Peyer's patch (tissue), 4 donors: ENCODE measurements at regions not wholly inside any gene's neighbourhood (a gene's known extent, or its start where the extent isn't known, plus 50 kb on each side); places are given as distances from the start of the nearest gene placed in this dataset.

Experiments
- DNase-seq, 3 donors: peaks; one replicate each; pipeline ENCODE4 v3.0.0-alpha.2; 2017 to 2019
- H3K27ac ChIP-seq, 4 donors: fragments of 200-600 bp; sonication (generic); one replicate each; pipeline ENCODE4 v1.5.1; 2016 to 2019
- H3K27me3 ChIP-seq, 2 donors: fragments of 200-600 bp; sonication (generic); one replicate each; pipeline ENCODE4 v1.5.1; 2019
- H3K36me3 ChIP-seq, 3 donors: fragments of 200-600 bp; sonication (generic); one replicate each; pipeline ENCODE4 v1.5.1; 2016 to 2019
- H3K4me1 ChIP-seq, 4 donors: fragments of 200-600 bp; sonication (generic); one replicate each; pipeline ENCODE4 v1.5.1; 2016 to 2019
- H3K4me3 ChIP-seq, 4 donors: fragments of 200-600 bp; sonication (generic); 1 replicate in 3 of 4; 2 replicates in 1 of 4; pipeline ENCODE4 v1.5.1; 2016 to 2019; ENCODE audit warnings: mild to moderate bottlenecking in 1 of 4
- H3K9me3 ChIP-seq, 4 donors: fragments of 200-600 bp; sonication (generic); one replicate each; pipeline ENCODE4 v1.5.1; 2016 to 2019; ENCODE audit warnings: mild to moderate bottlenecking in 1 of 4
- POLR2A ChIP-seq, 2 donors: fragments of 450-650 bp; IDR thresholded peaks; one replicate each; pipeline ENCODE4 v1.5.1; 2017; ENCODE audit warnings: antibody characterized with exemption in 2 of 2, mild to moderate bottlenecking in 2 of 2, moderate library complexity in 2 of 2
- TF ChIP-seq, protein P1 (sequence below), 6 experiments: fragments of 450-650 bp in 4 of 6; fragments of 200-600 bp in 2 of 6; sonication (generic) in 1 of 6; IDR thresholded peaks; one replicate each; pipeline ENCODE4 v1.5.1; 2017 to 2019; ENCODE audit warnings: antibody characterized with exemption in 6 of 6, mild to moderate bottlenecking in 3 of 6, moderate library complexity in 1 of 6

GRCh38 chr11:45085646-45086501 lies 60.6 kb upstream of the PRDM11 start:
- no peaks in the 10 kb centered on the region for H3K9me3 ChIP-seq
- H3K27ac ChIP-seq = peak overlapping the region in 1 of 4 donors; percentile 1
- no peak for TF ChIP-seq POLR2A (IDR thresholded peaks at IDR 0.05)
- TF ChIP-seq, protein P1, sequence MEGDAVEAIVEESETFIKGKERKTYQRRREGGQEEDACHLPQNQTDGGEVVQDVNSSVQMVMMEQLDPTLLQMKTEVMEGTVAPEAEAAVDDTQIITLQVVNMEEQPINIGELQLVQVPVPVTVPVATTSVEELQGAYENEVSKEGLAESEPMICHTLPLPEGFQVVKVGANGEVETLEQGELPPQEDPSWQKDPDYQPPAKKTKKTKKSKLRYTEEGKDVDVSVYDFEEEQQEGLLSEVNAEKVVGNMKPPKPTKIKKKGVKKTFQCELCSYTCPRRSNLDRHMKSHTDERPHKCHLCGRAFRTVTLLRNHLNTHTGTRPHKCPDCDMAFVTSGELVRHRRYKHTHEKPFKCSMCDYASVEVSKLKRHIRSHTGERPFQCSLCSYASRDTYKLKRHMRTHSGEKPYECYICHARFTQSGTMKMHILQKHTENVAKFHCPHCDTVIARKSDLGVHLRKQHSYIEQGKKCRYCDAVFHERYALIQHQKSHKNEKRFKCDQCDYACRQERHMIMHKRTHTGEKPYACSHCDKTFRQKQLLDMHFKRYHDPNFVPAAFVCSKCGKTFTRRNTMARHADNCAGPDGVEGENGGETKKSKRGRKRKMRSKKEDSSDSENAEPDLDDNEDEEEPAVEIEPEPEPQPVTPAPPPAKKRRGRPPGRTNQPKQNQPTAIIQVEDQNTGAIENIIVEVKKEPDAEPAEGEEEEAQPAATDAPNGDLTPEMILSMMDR (IDR thresholded peaks at IDR 0.05) = no peak
- H3K4me1 ChIP-seq = peaks cover 0 to 21% (median 0%) of the 10 kb centered on the region in 4 donors
- DNase-seq = no peak
- no peaks in the 10 kb centered on the region for H3K36me3 ChIP-seq
- no peak overlapping the region for H3K4me3 ChIP-seq
- no peaks in the 10 kb centered on the region for H3K27me3 ChIP-seq

DNA sequence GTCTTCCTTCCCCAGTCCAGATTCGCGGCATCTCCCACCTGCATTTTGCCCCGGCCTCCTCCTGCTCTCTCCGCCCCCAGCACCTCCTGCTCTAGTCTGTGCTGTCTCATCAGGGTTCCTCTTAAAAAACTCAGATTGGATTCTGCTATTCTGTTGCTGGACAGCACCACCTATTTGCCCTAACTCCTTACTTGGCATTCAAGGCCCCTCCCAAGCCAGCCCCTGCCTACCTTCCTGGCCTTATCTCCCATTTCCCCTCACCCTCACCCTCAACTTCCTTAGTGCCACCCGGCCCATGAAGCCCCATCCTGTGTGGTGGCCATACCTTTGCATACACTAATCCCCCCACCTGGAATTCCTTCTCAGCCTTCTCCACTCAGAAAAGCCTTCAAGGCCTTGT lies 59.9 kb upstream of the PRDM11 start:
- Histone ChIP-seq H3K4me1 (peaks cover 0 to 22% (median 0%) of the 10 kb centered on the region in 4 donors), H3K27ac (peak overlapping the region in 2 of 4 donors; percentile 1 to 19), H3K9me3 (no peaks in the 10 kb centered on the region), H3K36me3 (no peaks in the 10 kb centered on the region), H3K4me3 (no peak overlapping the region), H3K27me3 (no peaks in the 10 kb centered on the region)
- no peak for TF ChIP-seq POLR2A (IDR thresholded peaks at IDR 0.05)
- TF ChIP-seq, protein P1 (IDR thresholded peaks at IDR 0.05) = no peak
- DNase-seq = no peak

DNA sequence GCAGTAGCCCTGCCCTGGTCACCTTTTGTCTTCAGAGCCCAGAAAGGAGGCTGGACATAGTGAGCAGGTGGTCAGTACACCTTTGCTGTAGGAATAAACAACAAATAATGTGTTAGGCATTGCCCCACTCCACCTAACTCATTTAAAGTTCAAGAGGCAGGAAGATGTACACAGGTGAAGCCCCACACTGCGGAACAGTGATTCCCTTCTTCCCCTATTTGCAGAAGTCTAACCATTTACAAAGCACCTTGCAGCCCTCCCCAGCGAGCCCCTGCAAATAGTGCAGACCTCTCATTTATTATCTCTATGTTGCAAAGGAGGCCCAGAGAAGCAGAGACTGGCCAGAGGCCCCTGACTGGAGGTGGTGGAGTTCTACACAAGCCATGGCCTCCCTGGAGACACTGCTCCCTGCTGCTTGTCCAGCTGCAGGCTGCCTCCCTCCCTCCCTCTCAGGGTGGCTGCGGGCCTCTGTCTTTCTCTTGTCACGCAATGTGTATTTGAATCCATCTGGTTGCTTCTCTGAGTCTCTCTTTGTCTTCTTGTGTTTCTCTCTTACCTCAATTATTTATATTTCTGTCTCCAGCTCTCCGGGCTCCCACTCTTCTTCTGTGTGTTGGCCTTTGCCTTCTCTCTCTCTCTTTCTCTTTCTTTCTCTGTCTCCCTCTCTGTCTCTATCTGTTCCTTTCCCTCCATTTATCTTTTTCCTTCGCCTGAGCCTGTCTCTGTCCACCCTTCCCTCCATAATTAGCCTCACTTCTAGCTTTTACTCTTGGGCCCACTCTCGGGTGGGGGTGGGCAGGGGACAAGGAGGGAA lies 59.1 kb upstream of the PRDM11 start:
- Histone ChIP-seq H3K36me3 (no peaks in the 10 kb centered on the region), H3K4me1 (peaks cover 0 to 29% (median 0%) of the 10 kb centered on the region in 4 donors), H3K4me3 (no peak overlapping the region), H3K27me3 (no peaks in the 10 kb centered on the region), H3K27ac (peak overlapping the region; percentile 32 to 66 (median 43)), H3K9me3 (no peaks in the 10 kb centered on the region)
- DNase-seq = no peak
- TF ChIP-seq, protein P1 (IDR thresholded peaks at IDR 0.05) = no peak
- TF ChIP-seq POLR2A (IDR thresholded peaks at IDR 0.05) = no peak

DNA sequence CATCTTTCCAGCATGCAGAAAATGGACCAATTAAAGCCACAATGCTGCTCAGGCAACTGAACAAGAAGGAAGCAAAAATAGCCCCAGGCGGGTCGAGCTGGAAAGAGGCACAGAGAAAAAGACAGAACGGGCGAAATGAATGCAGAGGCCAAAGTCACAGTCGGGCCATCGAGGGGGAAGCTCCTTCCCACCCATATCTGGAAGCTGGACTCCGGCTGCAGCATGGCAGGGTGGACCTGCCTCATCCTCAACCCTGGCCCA lies 58.6 kb upstream of the PRDM11 start:
- no peak for DNase-seq
- Histone ChIP-seq H3K4me1 (peaks cover 0 to 31% (median 0%) of the 10 kb centered on the region in 4 donors), H3K9me3 (no peaks in the 10 kb centered on the region), H3K36me3 (no peaks in the 10 kb centered on the region), H3K4me3 (no peak overlapping the region), H3K27me3 (no peaks in the 10 kb centered on the region), H3K27ac (peak overlapping the region; percentile 32 to 66 (median 43))
- TF ChIP-seq POLR2A (IDR thresholded peaks at IDR 0.05) = no peak
- TF ChIP-seq, protein P1 (IDR thresholded peaks at IDR 0.05) = no peak

- H3K4me3 ChIP-seq = no peak overlapping the region
- H3K27ac ChIP-seq = peak overlapping the region in 3 of 4 donors; percentile 48 to 69 (median 52)
- H3K4me1 ChIP-seq = peaks cover 0 to 28% (median 5%) of the 10 kb centered on the region in 4 donors
- H3K9me3 ChIP-seq = no peaks in the 10 kb centered on the region
- TF ChIP-seq, protein P1 (IDR thresholded peaks at IDR 0.05) = no peak
- TF ChIP-seq POLR2A (IDR thresholded peaks at IDR 0.05) = no peak
- peak in 1 of 3 donors; percentile 74 for DNase-seq
- no peaks in the 10 kb centered on the region for H3K36me3 ChIP-seq
- no peaks in the 10 kb centered on the region for H3K27me3 ChIP-seq
Measured at GRCh38 chr11:45089251-45089650, 57.2 kb upstream of the PRDM11 start.
